ENCODE measurements at regions not wholly inside any gene's neighbourhood (a gene's known extent, or its start where the extent isn't known, plus 50 kb on each side); places are given as distances from the start of the nearest gene placed in this dataset.
A peak's percentile ranks its signal among the peaks of the same experiment; 100 is the strongest.
"Not testable (repeated sequence)": the region's sequence is repeated elsewhere in the genome, so short reads cannot be mapped to it uniquely, and the experiment has no call there.

DNA sequence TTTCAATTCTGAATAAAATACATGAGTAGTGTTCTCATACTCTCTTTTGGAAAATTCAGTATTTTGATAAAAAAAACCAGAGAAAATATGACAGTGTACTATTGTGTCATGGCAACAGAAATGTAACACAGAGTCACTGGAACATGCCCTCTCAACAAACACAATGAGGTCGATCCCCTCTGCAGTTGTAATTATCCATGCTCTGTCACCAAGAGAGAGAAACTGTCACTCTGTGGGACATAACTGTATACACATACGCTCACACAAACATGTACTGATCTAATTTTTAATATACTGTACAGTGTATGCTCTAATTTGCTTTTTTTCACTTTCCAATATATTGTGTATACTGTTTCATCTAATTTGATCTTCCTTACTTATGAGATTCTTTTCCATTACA, 1136.8 kb upstream of the TENM3 start:
- no peak for DNase-seq

DNA sequence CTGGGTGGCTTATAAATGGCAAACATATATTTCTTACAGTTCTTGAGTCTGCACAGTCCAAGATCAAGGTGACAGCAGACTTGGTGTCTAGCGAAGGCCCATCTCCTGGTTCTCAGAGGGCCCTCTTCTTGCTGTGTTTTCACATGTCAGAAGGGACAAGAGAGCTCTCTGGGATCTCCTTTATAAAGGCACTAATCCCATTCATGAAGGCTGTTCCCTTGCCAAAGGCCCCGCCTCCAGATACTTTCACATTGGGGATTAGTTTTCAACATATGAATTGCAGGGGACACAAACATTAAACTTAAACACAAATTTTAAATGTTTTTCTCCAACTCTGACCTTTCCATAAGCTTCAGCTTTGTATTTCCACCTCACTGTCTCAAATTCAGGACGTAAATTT, 1135.0 kb upstream of the TENM3 start:
- no peak for DNase-seq

DNA sequence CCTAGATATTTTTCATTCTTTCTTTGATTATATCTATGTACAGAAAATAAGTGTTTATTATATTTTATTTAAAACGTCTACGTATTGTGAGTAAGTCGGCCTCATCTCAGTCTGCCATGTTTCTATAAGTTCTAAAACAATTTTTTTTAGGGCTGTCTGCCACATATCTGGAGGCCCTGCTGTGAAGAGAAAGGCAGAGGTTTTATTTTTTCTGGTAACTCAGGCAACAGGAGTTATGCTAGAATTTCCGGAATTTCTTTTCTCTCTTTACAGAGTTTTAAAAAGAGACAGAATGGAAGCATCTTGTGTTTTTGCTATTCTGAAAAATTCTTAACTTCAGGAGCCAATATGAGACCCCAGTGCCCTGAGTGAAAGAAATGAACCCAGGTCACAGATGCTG, 1124.0 kb upstream of the TENM3 start:
- no peak for DNase-seq

DNA sequence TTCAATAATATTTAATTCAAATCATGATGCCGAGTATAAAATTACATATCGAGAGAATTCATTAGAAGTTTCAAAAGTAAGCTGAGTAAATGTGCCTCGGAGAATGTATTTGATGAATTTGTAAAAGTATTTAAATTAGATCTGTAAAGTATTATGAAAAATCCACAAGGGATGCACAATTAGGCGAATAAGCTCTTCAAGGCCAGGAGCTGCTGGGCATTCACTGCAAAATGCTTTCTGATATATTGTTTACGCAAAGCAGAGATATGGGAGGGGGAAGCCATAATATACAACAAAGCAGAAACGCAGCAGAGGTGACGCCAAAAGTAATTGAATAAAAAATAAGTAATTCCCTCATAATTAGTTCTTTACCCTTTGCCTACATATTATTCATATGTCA, 1121.5 kb upstream of the TENM3 start:
- no peak for DNase-seq

DNA sequence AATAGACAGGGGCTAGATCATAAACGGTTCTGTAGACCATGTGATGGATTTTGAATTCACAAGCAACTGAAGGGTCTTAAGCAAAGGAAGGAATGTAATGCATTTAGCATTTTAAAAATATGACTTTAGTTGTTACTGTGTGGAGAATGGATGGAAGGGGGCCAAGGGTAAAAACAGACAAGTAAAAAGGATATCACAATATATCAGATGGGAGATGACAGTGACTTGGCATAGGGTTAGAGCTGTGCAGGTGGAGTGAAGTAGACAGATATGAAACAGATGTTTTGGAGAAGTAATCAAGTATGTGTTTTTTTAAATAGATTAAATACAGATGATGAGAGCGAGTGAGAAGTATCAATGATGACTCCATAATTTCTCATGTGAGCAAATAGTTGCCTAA, 1116.0 kb upstream of the TENM3 start:
- DNase-seq, result no peak

DNA sequence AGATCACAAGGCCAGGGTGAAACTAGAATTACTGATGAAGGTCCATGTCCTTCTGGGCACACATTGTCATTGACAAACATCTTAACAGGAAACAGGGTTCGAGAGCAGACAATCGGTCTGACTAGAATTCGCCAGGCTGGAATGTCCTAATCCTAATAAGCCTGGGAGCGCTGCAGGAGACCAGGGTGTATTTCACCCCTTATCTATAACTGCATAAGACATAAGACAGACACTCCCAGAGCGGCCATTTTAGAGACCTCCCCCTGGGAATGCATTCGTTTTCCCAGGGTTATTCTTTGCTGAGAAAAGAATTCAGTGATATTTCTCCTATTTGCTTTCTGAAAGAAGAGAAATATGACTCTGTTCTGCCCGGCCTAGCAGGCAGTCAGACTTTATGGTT, 1112.9 kb upstream of the TENM3 start:
- DNase-seq, result not testable (repeated sequence)

DNA sequence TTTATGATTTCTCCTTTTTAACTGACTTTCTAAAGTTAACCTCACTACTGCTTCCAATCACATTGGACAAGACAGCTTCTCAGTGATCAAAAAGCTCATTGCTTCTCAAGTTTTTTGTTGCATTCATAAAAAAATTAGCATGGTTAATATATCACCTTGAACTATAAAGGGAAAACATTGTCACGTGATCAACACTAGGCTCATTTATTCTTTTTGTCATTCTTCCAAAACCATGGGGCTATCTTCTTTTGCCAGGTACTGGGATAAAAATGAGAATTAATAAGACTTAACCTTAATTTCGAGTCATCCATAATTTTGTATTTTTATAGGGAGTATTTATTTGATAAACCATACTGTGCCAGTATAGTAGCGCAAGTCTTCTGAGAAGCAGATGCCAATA, 1105.9 kb upstream of the TENM3 start:
- DNase-seq, result no peak

DNA sequence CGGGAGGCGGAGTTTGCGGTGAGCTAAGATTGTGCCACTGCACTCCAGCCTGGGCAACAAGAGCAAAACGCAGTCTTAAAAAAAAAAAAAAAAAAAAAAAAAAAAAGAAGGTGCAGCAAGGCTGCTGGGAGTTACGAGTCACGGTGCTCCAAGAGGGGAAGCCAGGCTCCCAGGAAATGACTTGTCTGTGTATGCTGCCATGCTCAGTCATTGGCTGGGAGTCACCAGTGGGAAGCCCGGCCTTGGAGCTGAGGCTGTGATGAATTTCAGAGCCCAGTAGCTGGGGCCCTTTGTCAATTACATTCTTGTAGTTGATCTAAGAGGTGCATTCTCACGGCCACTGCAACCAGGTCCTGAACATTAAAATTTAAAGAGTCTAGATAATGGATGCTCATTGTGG, 1105.1 kb upstream of the TENM3 start:
- DNase-seq, result no peak

DNA sequence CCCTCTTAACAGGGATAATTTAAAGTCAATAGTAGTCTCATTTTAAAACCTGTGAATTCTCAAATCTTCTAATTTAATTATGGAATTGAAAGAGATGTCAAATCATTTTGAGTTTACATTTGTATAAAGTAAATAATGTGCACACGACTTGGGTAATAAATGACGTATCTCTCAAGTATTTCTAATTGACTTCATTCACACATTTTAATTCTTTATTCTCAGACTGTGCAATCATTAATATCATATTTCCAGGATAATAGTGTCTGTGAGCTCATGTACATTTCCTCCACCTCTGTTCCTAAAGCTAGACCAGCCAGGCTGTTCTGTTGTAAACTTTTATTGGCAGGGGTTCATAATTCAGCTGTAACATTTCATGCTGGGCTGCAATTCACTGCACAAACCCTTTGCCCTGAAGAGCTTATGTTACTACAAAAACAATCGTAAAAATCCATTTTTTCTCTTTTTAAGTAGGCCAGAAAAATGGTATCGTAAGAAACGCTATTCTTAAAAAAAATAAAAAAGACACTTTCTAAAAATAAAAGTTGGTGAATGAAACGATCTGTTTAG, 1103.1 kb upstream of the TENM3 start:
- no peak for DNase-seq

DNA sequence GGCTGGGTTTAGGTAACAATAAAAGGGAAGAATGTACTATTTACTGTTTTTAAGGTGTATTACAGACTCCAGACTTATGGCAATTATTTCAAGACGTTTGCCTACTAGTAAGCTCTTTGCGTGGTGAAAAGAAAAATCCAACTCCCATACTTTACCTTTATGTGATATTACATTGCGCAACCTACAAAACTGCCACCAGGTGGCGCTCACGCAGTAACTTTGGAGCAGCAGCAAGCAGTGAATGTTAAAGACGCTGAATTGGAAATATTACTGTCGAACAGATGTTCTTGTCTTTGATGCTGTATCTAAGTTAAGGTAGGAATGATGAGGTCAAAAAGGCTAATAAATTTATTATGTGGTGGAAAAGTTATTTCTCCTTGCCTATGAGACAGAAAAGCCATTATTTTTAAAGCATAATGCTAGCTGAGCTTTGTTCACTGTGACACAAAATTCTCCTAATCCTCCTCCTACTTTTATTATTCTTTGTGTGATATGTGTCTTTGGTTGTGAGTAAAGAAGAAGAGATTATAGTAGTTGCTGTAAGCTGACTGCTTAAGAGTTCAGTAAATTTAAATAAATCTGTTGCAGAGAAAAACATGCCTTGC, 1099.8 kb upstream of the TENM3 start:
- peak; percentile 40 for DNase-seq

DNA sequence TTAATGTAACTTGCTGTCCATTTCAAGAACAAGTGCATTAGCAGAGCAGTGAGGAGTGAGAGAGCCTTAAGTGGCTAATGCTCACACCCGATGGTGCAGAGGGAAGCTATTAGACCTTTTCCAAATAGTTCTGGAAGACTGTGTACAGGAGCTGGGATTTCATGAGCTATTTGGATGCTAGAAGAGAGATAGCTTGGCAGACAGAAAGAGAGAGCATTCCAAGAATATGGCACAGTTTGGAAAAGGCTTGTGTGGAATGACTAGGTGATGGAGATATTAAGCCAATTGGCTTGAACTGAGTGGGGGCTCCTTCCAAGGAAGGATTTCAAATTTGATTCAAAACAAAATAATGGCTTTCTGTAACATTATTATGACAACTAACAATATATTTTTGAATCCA, 1097.2 kb upstream of the TENM3 start:
- DNase-seq, result no peak

DNA sequence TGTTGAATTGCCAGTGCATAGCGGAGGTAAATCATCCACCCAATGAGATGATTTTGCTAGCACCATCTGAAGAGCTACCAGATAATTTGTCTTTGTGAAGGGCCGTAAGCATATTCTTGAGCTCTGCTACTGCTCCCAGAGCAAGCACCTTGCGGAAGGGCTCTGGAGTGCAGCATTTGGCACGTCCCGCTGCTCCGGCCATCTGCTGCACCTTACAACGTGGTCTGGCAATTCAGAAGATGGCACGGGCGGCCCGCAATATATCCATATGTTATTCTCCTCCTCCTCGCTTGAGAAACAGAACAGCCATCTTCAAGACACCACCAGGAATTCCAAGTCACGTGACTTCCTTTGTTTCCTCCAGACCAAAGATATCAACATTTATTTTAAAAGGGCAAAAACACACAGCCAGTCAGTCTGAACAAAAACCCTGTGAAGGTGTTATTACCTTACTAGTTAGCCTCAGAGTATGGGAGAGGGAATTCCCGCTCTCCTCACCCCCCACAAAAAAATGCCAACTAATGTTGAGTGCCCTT, 1095.7 kb upstream of the TENM3 start:
- DNase-seq, result no peak

DNA sequence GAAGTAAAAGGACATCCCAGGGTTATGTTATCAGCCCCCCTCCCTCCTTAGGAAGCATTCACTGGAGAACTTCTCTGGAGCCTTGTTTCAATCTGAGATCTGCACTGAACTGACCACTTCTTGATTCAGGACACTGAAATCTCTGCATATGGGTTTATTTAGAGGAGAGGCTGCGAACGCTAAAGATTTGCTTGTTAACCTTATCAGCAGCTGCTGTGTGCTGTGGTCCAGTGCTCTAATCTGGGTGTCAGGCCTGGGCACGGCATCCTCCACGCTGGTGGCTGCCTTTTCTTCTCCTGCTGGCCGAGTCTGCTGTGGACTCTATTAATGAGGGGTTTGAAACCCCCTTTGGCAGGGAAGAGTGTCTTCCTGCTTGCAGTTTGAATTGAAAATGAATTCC, 1094.7 kb upstream of the TENM3 start:
- no peak for DNase-seq

DNA sequence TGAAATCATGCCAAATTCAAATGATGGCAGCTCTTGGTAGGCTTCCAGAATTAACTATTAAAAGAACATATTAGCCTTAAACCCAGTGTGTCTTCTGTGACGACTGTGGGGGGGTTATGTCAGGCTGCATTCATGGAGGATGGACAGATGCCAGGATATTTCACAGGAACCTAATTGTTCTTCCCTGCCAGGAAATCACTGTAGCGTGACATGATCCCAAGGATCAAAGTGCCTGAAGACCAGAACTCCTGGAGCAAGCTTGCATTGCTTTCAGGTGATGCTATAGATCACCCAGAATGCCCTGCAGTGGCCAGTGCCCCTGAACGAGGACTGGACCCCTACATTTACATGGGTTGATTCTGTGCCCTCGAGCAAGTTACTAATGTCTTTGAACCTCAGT, 1093.0 kb upstream of the TENM3 start:
- DNase-seq, result no peak

DNA sequence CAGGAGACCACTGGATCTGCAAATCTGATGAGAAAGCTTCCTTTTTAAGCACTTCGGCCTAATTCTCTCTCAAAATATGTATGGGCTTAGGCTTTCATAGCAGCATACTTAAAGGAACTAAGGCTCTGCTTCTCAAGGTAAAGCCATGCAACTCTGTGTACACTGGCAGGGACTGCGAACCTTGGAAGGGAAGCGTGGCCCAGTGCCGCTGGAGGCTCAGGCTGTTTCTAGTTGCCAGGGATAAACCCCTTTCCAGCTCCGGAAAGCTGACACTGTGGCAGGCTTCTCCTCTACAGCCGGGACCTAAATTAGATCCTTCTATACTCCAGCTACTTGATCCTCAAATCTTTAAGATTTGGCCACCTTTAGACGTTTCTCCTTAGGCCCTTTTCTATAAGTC, 1091.3 kb upstream of the TENM3 start:
- no peak for DNase-seq

DNA sequence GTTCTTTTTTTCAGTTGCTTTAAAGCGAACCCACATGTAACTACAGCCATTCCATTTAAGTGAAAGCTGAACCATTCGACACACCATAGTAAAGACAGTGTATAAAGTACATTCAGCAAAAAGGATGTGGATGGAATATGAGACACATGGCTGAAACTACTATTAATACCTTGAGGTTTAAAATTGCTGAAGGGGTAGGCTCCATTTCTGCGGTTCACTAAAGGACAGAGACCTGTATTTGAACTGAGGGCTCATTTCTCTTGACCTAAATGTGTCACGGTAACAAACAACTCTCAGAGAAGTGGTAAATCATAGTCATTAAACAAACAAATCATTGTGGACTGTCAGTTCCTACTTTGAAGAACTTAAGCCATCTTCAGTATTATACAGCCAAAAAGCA, 1085.6 kb upstream of the TENM3 start:
- DNase-seq, result no peak

DNA sequence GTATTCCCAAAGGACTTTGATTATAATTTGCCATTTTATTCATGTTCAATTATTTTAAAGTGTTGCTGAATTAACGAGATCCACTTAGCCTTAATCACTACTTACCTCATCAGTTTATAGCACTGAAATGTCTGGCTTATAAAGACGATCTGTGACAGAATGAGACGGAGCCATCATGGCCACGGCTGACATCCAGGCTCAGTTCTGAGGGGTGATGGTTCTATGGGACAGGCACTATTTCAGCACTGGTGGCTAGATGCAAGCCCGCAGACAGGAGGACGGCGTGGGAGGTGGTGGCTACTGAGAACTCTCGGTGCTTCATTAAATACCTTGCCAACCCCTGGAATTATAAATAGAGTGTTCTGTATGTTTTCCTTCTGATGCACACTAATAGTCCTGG, 1084.2 kb upstream of the TENM3 start:
- no peak for DNase-seq

DNA sequence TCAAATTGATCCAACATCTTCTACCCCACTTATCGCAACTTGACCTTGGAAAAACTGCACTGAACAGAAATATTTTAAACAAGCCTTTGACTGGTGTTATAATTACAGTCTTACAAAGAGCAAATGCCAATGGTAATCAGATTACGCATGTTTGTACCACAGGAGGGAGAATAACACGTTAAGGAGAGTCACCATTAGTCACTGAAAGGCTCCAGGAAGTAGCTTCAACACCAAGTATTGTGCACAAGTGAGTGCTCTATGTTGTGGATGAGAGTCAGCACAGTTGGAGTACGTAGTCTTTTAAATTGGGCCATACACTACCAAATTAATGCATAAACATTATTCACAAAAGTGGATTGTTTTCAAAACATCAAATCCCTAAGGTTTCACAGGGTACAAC, 1081.5 kb upstream of the TENM3 start:
- no peak for DNase-seq

DNA sequence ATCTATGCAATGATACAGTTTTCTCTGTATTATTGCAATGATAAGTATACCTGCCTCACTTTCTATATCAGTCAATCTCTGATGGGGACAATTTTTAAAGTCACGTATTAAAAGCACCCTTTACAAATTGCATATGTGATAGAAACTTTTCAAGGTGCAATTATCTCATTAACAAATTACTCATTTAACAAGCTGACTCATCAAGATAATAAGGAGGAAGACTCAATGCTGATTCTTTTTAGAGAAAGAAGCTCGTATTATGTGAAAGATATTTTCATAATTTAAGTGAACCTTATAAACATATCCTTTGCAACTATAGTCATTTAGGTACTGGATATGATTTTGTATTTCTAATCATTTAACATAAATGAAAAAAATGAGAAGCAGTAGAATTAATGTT, 1080.9 kb upstream of the TENM3 start:
- no peak for DNase-seq

DNA sequence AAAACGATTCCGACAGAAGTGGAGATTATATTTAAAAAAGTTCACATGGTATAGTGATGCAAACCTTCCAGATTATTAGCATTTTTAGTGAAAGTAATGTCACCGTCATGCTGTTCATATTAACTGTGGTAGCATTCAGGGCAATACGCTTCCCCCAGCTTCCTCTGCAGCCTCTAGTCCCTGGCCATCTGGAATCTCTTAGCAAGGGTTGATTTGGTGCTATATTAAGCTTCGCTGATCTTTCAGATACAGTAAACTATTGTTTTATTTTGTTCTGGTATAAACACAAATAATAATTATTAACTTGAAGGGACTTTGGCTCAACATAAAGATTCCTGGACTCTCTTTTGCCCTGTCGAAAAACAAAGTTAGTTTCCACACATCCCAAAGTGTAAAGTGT, 1080.5 kb upstream of the TENM3 start:
- DNase-seq, result no peak

DNA sequence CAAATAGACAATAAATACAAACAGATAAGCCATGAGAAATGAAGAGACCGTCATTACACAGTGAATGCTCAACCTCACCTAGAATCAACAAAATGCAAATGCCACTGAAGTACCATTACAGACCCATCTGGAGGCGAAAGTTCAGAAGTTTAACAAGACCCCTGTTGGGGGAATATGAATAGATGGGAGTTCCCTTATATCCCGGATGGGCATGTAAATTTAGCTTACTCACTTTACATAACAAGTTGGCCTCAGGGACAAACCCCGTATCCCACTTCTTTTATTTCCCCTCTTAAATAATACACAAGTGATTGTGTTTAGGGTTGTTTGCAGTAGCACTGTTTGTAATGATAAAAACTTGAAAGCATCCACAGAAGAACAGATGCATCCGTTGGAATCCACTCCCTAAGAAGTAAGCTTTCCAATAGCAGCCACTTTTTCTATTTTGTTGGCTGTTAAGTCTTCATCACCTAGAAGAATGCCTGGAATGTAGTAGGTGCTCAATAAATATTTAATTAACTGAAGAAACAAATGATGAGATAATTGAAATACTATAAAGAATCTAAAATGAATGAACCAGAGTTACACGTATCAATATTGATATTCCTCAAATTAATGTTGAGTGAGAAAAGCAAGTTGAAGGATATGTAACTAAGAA, 1076.3 kb upstream of the TENM3 start:
- DNase-seq, result no peak

DNA sequence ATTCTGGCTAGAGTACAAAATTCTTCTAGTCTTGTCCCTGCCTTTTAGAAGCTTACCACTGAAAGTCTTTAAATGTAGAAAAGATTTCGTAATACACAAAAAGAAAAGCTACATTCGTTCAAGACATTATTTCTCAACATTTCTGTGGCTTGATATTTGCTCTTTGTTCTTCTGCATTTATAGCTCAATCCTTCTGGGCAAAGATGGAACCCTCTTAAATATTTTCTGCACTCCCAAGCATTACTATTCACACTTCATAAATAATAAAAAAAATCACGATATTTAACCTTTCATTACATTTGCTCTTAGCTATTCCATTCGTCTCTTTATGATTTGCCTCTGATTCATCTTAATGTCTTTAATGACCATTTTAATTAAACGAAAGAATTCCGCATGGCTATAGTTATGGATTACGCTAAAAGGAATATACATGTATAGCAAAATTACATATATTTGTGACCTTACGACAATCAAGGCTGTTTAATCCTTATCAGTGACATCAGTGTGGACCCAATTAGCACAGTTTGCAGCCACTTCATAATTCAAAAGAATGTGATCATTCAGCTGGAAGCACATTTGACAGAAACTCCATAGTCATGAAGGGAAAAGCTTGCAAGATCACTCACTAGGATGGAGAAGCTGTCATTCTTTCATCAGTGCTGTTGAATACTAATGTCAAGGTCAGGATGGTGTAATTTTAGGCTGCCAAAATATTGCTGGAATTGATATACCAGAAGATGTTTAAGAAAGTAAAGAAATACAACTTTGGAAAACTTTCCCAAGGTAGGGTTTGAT, 1075.0 kb upstream of the TENM3 start:
- no peak for DNase-seq

DNA sequence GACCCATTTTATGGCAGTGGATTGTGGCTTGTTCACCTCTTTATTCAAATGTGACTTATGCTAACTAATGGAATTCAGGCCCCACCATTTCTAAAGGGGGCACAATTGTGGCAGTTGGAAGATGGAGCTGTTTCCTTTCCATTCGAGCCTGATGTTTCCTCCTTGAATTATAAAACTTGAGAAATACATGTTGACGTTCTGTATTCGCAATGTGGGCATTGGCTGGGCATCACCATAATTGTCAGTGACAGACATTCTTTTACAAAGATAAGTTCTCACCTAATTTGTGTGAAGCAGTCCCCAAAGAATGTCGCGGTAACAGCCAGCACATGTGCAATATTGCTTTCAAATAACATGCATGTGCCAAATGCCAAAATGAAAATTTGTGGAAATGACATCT, 1070.2 kb upstream of the TENM3 start:
- DNase-seq, result no peak

DNA sequence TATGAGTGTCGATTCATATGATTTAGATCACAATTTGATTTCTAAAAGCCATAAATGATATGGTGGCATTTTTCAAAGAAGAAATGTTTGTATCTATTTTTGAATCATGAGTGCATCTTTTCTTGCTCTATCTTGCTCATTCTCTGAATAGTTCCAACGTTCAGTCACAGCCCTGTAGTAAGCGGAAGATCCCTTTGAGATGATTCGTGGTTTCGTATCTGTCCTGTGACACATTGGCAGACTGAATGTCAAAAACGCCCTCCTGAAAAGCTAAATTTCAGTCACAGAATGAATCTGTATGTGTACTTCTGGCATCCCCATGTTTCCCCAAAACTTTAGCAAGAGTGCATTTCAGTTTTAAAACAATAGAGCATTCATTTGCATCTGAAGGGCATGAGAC, 1066.9 kb upstream of the TENM3 start:
- no peak for DNase-seq
